Trophoblast cell (in vitro differentiated cells and primary cell): ENCODE measurements at regions not wholly inside any gene's neighbourhood (a gene's known extent, or its start where the extent isn't known, plus 50 kb on each side); places are given as distances from the start of the nearest gene placed in this dataset.

Experiments
- DNase-seq, 2 donors: peaks; one replicate each; pipeline ENCODE4 v3.0.0-alpha.2; 2016
- H2AFZ ChIP-seq: 2 replicates; pipeline ENCODE4 v1.6.1; 2013; ENCODE audit warnings: low read length, moderate library complexity, mild to moderate bottlenecking; ENCODE audit not compliant: insufficient read depth, poor library complexity
- H2AK5ac ChIP-seq: 2 replicates; pipeline ENCODE4 v1.6.1; 2013; ENCODE audit warnings: mild to moderate bottlenecking, low read length
- H2BK120ac ChIP-seq: 2 replicates; pipeline ENCODE4 v1.6.1; 2013; ENCODE audit warnings: low read length, mild to moderate bottlenecking, moderate library complexity; ENCODE audit not compliant: insufficient read depth, poor library complexity
- H2BK12ac ChIP-seq: 2 replicates; pipeline ENCODE4 v1.6.1; 2013; ENCODE audit warnings: mild to moderate bottlenecking, low read length, moderate library complexity
- H2BK5ac ChIP-seq: 2 replicates; pipeline ENCODE4 v1.6.1; 2013; ENCODE audit warnings: low read length, low read depth, moderate library complexity, mild to moderate bottlenecking; ENCODE audit not compliant: poor library complexity
- H3K14ac ChIP-seq: 2 replicates; pipeline ENCODE4 v1.6.1; 2013; ENCODE audit warnings: mild to moderate bottlenecking, low read length
- H3K18ac ChIP-seq: 2 replicates; pipeline ENCODE4 v1.6.1; 2013; ENCODE audit warnings: mild to moderate bottlenecking, low read length
- H3K23ac ChIP-seq: 2 replicates; pipeline ENCODE4 v1.6.1; 2013; ENCODE audit warnings: low read length
- H3K27ac ChIP-seq: 2 replicates; pipeline ENCODE4 v1.5.1; 2013; ENCODE audit warnings: low read depth, mild to moderate bottlenecking, inconsistent platforms, low read length, moderate library complexity
- H3K27me3 ChIP-seq: 2 replicates; pipeline ENCODE4 v1.6.1; 2013; ENCODE audit warnings: inconsistent platforms, mild to moderate bottlenecking, low read length, moderate library complexity; ENCODE audit not compliant: insufficient read depth
- H3K36me3 ChIP-seq, 2 experiments: 1 replicate in 1 of 2; 2 replicates in 1 of 2; pipeline ENCODE4 v1.6.1; 2013; ENCODE audit warnings: low read length in 2 of 2, mild to moderate bottlenecking in 2 of 2, moderate library complexity in 1 of 2; ENCODE audit not compliant: insufficient read depth in 2 of 2, control insufficient read depth in 1 of 2
- H3K4ac ChIP-seq: 2 replicates; pipeline ENCODE4 v1.6.1; 2013; ENCODE audit warnings: low read depth, mild to moderate bottlenecking, low read length, moderate library complexity
- H3K4me1 ChIP-seq, 2 experiments: 1 replicate in 1 of 2; 2 replicates in 1 of 2; pipeline ENCODE4 v1.6.1; 2013; ENCODE audit warnings: low read length in 2 of 2, mild to moderate bottlenecking in 2 of 2, moderate library complexity in 1 of 2; ENCODE audit not compliant: insufficient read depth in 2 of 2, control insufficient read depth in 1 of 2
- H3K4me2 ChIP-seq: 2 replicates; pipeline ENCODE4 v1.6.1; 2013; ENCODE audit warnings: inconsistent platforms, mild to moderate bottlenecking, low read length, moderate library complexity
- H3K4me3 ChIP-seq: 2 replicates; pipeline ENCODE4 v1.5.1; 2013; ENCODE audit warnings: mild to moderate bottlenecking, low read depth, low read length, inconsistent platforms
- H3K79me1 ChIP-seq: one replicate; pipeline ENCODE4 v1.6.1; 2013; ENCODE audit warnings: low read length
- H3K79me2 ChIP-seq: 2 replicates; pipeline ENCODE4 v1.6.1; 2013; ENCODE audit warnings: low read length, mild to moderate bottlenecking; ENCODE audit not compliant: control insufficient read depth, insufficient read depth, poor library complexity
- H3K9ac ChIP-seq: 2 replicates; pipeline ENCODE4 v1.6.1; 2013; ENCODE audit warnings: mild to moderate bottlenecking, low read length
- H3K9me3 ChIP-seq: 2 replicates; pipeline ENCODE4 v1.6.1; 2013; ENCODE audit warnings: low read depth, mild to moderate bottlenecking, control low read depth, inconsistent platforms, low read length; ENCODE audit not compliant: insufficient read depth
- H4K12ac ChIP-seq: 2 replicates; pipeline ENCODE4 v1.6.1; 2013; ENCODE audit warnings: low read depth, mild to moderate bottlenecking, low read length, moderate library complexity
- H4K8ac ChIP-seq: 2 replicates; pipeline ENCODE4 v1.6.1; 2013; ENCODE audit warnings: low read depth, mild to moderate bottlenecking, low read length, moderate library complexity
- H4K91ac ChIP-seq: one replicate; pipeline ENCODE4 v1.6.1; 2013; ENCODE audit warnings: low read depth, mild to moderate bottlenecking, low read length, moderate library complexity
- WGBS: extraction: QIAGEN DNeasy Blood & Tissue Kit; methylation state at CpG from one replicate; pipeline ENCODE4 v1.1.7; 2013; ENCODE audit warnings: missing lambda C conversion rate; ENCODE audit not compliant: insufficient read length, insufficient coverage; ENCODE audit errors: extremely low coverage; 5-methylcytosine and 5-hydroxymethylcytosine counted together

DNA sequence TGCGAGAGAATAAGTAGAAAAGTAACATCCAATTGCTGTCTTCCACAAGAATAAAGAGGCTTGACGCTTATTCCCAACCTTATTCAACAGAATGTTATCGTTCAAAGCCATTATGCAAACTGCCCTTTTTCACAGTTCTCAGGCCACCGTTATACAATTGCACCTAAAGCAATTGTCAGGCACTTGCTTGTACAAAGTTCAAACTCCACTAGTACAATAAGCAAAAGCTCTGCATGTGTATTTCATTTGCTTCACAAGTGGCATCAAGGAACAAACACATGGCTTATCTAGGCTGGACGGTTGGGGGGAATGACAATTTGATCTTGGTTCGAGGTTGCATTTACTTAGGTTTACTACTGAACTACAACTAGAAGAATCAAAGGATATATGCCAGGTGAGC is 815.6 kb downstream of the EFNB2 start:
- no peak overlapping the region for H3K23ac ChIP-seq
- H2AK5ac ChIP-seq: no peak overlapping the region
- H2BK12ac ChIP-seq: no peak overlapping the region
- H3K27ac ChIP-seq: no peak overlapping the region
- no peaks in the 10 kb centered on the region for H3K36me3 ChIP-seq
- no peak overlapping the region for H4K91ac ChIP-seq
- no peaks in the 10 kb centered on the region for H3K4me1 ChIP-seq
- H3K27me3 ChIP-seq: no peaks in the 10 kb centered on the region
- H3K79me1 ChIP-seq: no peaks in the 10 kb centered on the region
- no peak overlapping the region for H3K14ac ChIP-seq
- H2BK5ac ChIP-seq: no peak overlapping the region
- H4K12ac ChIP-seq: no peak overlapping the region
- WGBS: no CpG with 5 or more reads among the region's 6 CpGs
- no peak overlapping the region for H3K4me2 ChIP-seq
- H2AFZ ChIP-seq: no peak overlapping the region
- no peak overlapping the region for H3K9ac ChIP-seq
- no peak overlapping the region for H3K18ac ChIP-seq
- no peaks in the 10 kb centered on the region for H3K9me3 ChIP-seq
- no peaks in the 10 kb centered on the region for H3K79me2 ChIP-seq
- DNase-seq: no peak
- H2BK120ac ChIP-seq: no peak overlapping the region
- H3K4me3 ChIP-seq: no peak overlapping the region
- no peak overlapping the region for H4K8ac ChIP-seq
- no peak overlapping the region for H3K4ac ChIP-seq

- H4K12ac ChIP-seq: no peak overlapping the region
- DNase-seq: no peak
- H3K23ac ChIP-seq: no peak overlapping the region
- no peak overlapping the region for H3K27ac ChIP-seq
- H3K27me3 ChIP-seq: no peaks in the 10 kb centered on the region
- no peak overlapping the region for H2AFZ ChIP-seq
- WGBS: no CpG with 5 or more reads among the region's 3 CpGs
- no peak overlapping the region for H2BK12ac ChIP-seq
- no peak overlapping the region for H3K4me3 ChIP-seq
- no peak overlapping the region for H3K9ac ChIP-seq
- no peaks in the 10 kb centered on the region for H3K79me2 ChIP-seq
- no peaks in the 10 kb centered on the region for H3K36me3 ChIP-seq
- no peak overlapping the region for H4K8ac ChIP-seq
- H3K4ac ChIP-seq: no peak overlapping the region
- no peaks in the 10 kb centered on the region for H3K9me3 ChIP-seq
- H3K4me1 ChIP-seq: no peaks in the 10 kb centered on the region
- H3K79me1 ChIP-seq: no peaks in the 10 kb centered on the region
- H3K4me2 ChIP-seq: no peak overlapping the region
- no peak overlapping the region for H2BK120ac ChIP-seq
- H2AK5ac ChIP-seq: no peak overlapping the region
- H4K91ac ChIP-seq: no peak overlapping the region
- H3K18ac ChIP-seq: no peak overlapping the region
- H2BK5ac ChIP-seq: no peak overlapping the region
- H3K14ac ChIP-seq: no peak overlapping the region
Observed at GRCh38 chr13:105709181-105709580, 826.3 kb downstream of the EFNB2 start.

- no peak overlapping the region for H3K14ac ChIP-seq
- no peak overlapping the region for H3K4ac ChIP-seq
- H3K4me1 ChIP-seq: no peaks in the 10 kb centered on the region
- no peaks in the 10 kb centered on the region for H3K79me2 ChIP-seq
- no peak overlapping the region for H4K12ac ChIP-seq
- H3K9ac ChIP-seq: no peak overlapping the region
- DNase-seq: no peak
- no peaks in the 10 kb centered on the region for H3K79me1 ChIP-seq
- H2AFZ ChIP-seq: no peak overlapping the region
- H4K8ac ChIP-seq: no peak overlapping the region
- no peak overlapping the region for H2AK5ac ChIP-seq
- no peak overlapping the region for H3K4me3 ChIP-seq
- no peak overlapping the region for H3K23ac ChIP-seq
- H3K27ac ChIP-seq: no peak overlapping the region
- no peak overlapping the region for H4K91ac ChIP-seq
- H2BK120ac ChIP-seq: no peak overlapping the region
- no peak overlapping the region for H3K18ac ChIP-seq
- H3K36me3 ChIP-seq: no peaks in the 10 kb centered on the region
- no peaks in the 10 kb centered on the region for H3K9me3 ChIP-seq
- WGBS: no CpG with 5 or more reads among the region's 3 CpGs
- H2BK5ac ChIP-seq: no peak overlapping the region
- H3K27me3 ChIP-seq: no peaks in the 10 kb centered on the region
- no peak overlapping the region for H3K4me2 ChIP-seq
- no peak overlapping the region for H2BK12ac ChIP-seq
Observed at GRCh38 chr13:105703843-105704242, 831.6 kb downstream of the EFNB2 start.

DNA sequence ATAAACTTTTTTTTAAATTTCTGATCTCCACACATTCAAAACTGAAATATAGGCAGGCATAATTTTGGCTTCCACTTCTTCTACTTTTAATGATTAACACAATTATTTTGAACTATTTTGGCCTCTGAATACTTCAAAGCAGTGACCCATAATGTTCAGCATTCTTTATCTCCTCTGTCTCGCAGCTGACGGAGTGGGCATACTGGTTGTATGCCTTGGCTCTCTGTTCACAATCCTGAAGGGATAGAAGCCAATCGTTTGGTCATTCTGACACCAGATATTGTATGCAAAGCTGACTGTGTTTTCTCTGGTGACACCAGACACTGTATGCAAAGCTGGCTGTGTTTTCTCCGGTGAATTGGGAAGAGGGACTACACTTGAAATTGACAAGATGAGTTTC is 833.0 kb downstream of the EFNB2 start:
- no CpG with 5 or more reads among the region's 4 CpGs for WGBS
- Histone ChIP-seq H3K4ac (no peak overlapping the region), H3K18ac (no peak overlapping the region)

More for the DNA sequence above, 833.0 kb downstream of the EFNB2 start:
- H2AFZ ChIP-seq: no peak overlapping the region
- DNase-seq: no peak
- no peak overlapping the region for H2AK5ac ChIP-seq
- H4K8ac ChIP-seq: no peak overlapping the region
- H3K36me3 ChIP-seq: no peaks in the 10 kb centered on the region
- no peak overlapping the region for H2BK120ac ChIP-seq
- H3K79me2 ChIP-seq: no peaks in the 10 kb centered on the region
- H4K91ac ChIP-seq: no peak overlapping the region
- no peak overlapping the region for H3K14ac ChIP-seq
- no peaks in the 10 kb centered on the region for H3K79me1 ChIP-seq
- H3K27me3 ChIP-seq: no peaks in the 10 kb centered on the region
- no peak overlapping the region for H3K4me3 ChIP-seq
- no peak overlapping the region for H3K9ac ChIP-seq
- H2BK12ac ChIP-seq: no peak overlapping the region
- H3K23ac ChIP-seq: no peak overlapping the region
- no peak overlapping the region for H4K12ac ChIP-seq
- no peak overlapping the region for H3K27ac ChIP-seq
- no peak overlapping the region for H3K4me2 ChIP-seq
- H3K4me1 ChIP-seq: no peaks in the 10 kb centered on the region
- no peaks in the 10 kb centered on the region for H3K9me3 ChIP-seq
- H2BK5ac ChIP-seq: no peak overlapping the region
